ENCODE measurements at regions not wholly inside any gene's neighbourhood (a gene's known extent, or its start where the extent isn't known, plus 50 kb on each side); places are given as distances from the start of the nearest gene placed in this dataset.

- TF ChIP-seq CTCF (IDR thresholded peaks at IDR 0.05; ENCODE audit: borderline replicate concordance, extremely low read depth, insufficient read depth): no peak
- Histone ChIP-seq H3K9ac (ENCODE audit: low read length in 3 of 3) (no peak overlapping the region), H3K4me3 (ENCODE audit: low read length in 3 of 3) (no peak overlapping the region), H3K36me3 (ENCODE audit: control insufficient read depth in 2 of 3, insufficient read depth in 3 of 3, low read length in 3 of 3) (no peaks in the 10 kb centered on the region), H3K27me3 (ENCODE audit: control insufficient read depth, insufficient read depth, low read length) (no peaks in the 10 kb centered on the region), H3K9me3 (ENCODE audit: control insufficient read depth in 2 of 3, insufficient read depth in 1 of 3, low read length in 3 of 3) (peaks cover 0 to 8% (median 0%) of the 10 kb centered on the region in 3 donors), H3K27ac (ENCODE audit: low read depth in 2 of 2, low read length in 2 of 2) (no peak overlapping the region), H3K4me1 (ENCODE audit: control insufficient read depth in 2 of 3, insufficient read depth in 2 of 3, low read depth in 1 of 3, low read length in 3 of 3) (no peaks in the 10 kb centered on the region)
- FAIRE-seq (no peak), DNase-seq (no peak)
- intact Hi-C loops (cut with DNase I): no loop called here
Observed at GRCh38 chr6:67160820-67161219, 1453.8 kb upstream of the EYS start.

GRCh38 chr6:67141005-67141404 lies 1434.0 kb upstream of the EYS start:
- H3K4me1 ChIP-seq (ENCODE audit: control insufficient read depth in 2 of 3, insufficient read depth in 2 of 3, low read depth in 1 of 3, low read length in 3 of 3): no peaks in the 10 kb centered on the region
- DNase-seq (no peak), FAIRE-seq (no peak)
- no peaks in the 10 kb centered on the region for H3K27me3 ChIP-seq (ENCODE audit: control insufficient read depth, insufficient read depth, low read length)
- no peak overlapping the region for H3K9ac ChIP-seq (ENCODE audit: low read length in 3 of 3)
- no peak for TF ChIP-seq CTCF (IDR thresholded peaks at IDR 0.05; ENCODE audit: borderline replicate concordance, extremely low read depth, insufficient read depth)
- no peak overlapping the region for H3K27ac ChIP-seq (ENCODE audit: low read depth in 2 of 2, low read length in 2 of 2)
- intact Hi-C loops (cut with DNase I): no loop called here
- no peaks in the 10 kb centered on the region for H3K36me3 ChIP-seq (ENCODE audit: control insufficient read depth in 2 of 3, insufficient read depth in 3 of 3, low read length in 3 of 3)
- no peaks in the 10 kb centered on the region for H3K9me3 ChIP-seq (ENCODE audit: control insufficient read depth in 2 of 3, insufficient read depth in 1 of 3, low read length in 3 of 3)
- H3K4me3 ChIP-seq (ENCODE audit: low read length in 3 of 3): no peak overlapping the region

GRCh38 chr6:67133973-67134372 lies 1426.9 kb upstream of the EYS start:
- TF ChIP-seq CTCF (IDR thresholded peaks at IDR 0.05; ENCODE audit: borderline replicate concordance, extremely low read depth, insufficient read depth): no peak
- no peaks in the 10 kb centered on the region for H3K4me1 ChIP-seq (ENCODE audit: control insufficient read depth in 2 of 3, insufficient read depth in 2 of 3, low read depth in 1 of 3, low read length in 3 of 3)
- FAIRE-seq (no peak), DNase-seq (no peak)
- H3K9me3 ChIP-seq (ENCODE audit: control insufficient read depth in 2 of 3, insufficient read depth in 1 of 3, low read length in 3 of 3): no peaks in the 10 kb centered on the region
- intact Hi-C loops (cut with DNase I): no loop called here
- H3K27ac ChIP-seq (ENCODE audit: low read depth in 2 of 2, low read length in 2 of 2): no peak overlapping the region
- no peak overlapping the region for H3K9ac ChIP-seq (ENCODE audit: low read length in 3 of 3)
- no peak overlapping the region for H3K4me3 ChIP-seq (ENCODE audit: low read length in 3 of 3)
- no peaks in the 10 kb centered on the region for H3K36me3 ChIP-seq (ENCODE audit: control insufficient read depth in 2 of 3, insufficient read depth in 3 of 3, low read length in 3 of 3)
- H3K27me3 ChIP-seq (ENCODE audit: control insufficient read depth, insufficient read depth, low read length): no peaks in the 10 kb centered on the region

GRCh38 chr6:67131827-67132226 lies 1424.8 kb upstream of the EYS start:
- Histone ChIP-seq H3K27ac (ENCODE audit: low read depth in 2 of 2, low read length in 2 of 2) (no peak overlapping the region), H3K9ac (ENCODE audit: low read length in 3 of 3) (no peak overlapping the region), H3K27me3 (ENCODE audit: control insufficient read depth, insufficient read depth, low read length) (no peaks in the 10 kb centered on the region), H3K36me3 (ENCODE audit: control insufficient read depth in 2 of 3, insufficient read depth in 3 of 3, low read length in 3 of 3) (no peaks in the 10 kb centered on the region), H3K9me3 (ENCODE audit: control insufficient read depth in 2 of 3, insufficient read depth in 1 of 3, low read length in 3 of 3) (no peaks in the 10 kb centered on the region), H3K4me3 (ENCODE audit: low read length in 3 of 3) (no peak overlapping the region), H3K4me1 (ENCODE audit: control insufficient read depth in 2 of 3, insufficient read depth in 2 of 3, low read depth in 1 of 3, low read length in 3 of 3) (no peaks in the 10 kb centered on the region)
- no peak for FAIRE-seq
- DNase-seq: no peak
- intact Hi-C loops (cut with DNase I): no loop called here
- TF ChIP-seq CTCF (IDR thresholded peaks at IDR 0.05; ENCODE audit: borderline replicate concordance, extremely low read depth, insufficient read depth): no peak
